ENCODE measurements at regions not wholly inside any gene's neighbourhood (a gene's known extent, or its start where the extent isn't known, plus 50 kb on each side); places are given as distances from the start of the nearest gene placed in this dataset.
"Not testable (repeated sequence)": the region's sequence is repeated elsewhere in the genome, so short reads cannot be mapped to it uniquely, and the experiment has no call there.

DNA sequence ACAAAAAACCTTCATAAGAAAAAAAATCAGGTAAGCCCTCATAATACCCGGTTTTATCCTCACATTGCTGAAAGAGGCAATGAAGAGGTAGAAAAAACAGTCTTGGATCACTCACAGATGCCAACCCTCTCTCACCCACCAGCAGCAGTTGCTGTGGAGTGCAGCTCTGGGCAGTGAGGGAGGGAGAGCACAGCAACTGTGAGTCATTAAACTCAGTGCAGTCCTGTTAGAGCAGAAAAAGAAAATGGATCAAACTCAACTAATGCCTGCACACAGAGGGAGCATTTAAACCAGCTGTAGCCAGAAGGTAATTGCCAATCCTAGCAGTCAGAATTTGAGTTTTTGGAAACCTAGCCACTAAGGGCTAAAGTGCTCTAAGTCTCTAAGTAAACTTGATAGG lies 1050.6 kb upstream of the ALCAM start:
- no peak for DNase-seq

DNA sequence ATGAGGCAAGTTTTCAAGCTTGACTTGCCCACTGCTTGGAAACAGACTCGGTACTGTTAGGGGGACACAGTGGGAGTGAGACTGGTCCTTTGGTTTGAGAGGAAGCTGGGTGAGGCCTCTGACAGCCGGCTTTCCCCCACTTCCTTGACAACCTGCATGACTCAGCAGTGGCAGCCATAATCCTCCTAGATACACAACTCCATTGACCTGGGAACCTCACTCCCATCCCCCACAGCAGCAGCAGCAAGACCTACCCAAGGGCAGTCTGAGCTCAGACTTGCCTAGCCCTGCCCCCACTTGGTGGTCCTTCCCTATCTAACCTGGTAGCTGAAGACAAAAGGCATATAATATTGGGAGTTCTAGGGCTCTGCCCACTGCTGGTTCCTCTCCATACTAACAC lies 1043.5 kb upstream of the ALCAM start:
- no peak for DNase-seq

DNA sequence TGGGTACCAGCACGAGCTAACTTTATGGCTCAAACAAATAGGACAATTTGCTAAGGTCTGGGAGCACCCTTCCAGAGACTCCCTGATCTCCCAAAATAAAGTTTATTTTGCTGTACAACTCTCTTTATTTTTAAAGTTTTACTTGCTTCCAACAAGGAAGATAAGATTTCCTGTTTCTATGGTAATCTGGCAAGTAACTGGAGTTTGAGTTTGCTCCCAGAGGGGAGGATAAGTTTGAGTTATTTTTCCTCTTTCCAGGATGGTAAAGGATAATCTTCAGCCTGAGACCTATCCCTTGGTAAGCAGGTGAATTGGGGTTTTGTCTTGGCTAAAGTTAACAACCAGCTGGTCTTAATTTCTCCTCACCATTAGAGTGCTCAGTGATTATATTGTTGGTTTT lies 1019.4 kb upstream of the ALCAM start:
- DNase-seq: no peak

DNA sequence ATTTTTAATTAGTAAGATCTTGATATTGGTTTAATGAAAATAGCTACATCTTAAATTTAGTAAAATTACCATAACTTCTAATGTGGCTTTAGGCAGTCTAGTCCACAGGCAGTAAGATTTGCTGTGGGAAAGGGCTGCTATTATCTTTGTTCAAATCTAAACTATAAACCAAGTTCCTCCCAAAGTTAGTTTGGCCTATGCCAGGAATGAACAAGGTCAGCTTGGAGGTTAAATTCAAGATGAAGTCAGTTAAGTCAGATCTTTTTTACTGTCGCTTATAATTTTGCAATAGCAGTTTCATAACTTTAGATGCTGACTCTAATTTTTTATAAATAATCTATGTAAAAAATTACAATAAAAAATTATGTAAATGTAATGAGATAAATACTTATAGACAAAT lies 1016.9 kb upstream of the ALCAM start:
- no peak for DNase-seq

DNA sequence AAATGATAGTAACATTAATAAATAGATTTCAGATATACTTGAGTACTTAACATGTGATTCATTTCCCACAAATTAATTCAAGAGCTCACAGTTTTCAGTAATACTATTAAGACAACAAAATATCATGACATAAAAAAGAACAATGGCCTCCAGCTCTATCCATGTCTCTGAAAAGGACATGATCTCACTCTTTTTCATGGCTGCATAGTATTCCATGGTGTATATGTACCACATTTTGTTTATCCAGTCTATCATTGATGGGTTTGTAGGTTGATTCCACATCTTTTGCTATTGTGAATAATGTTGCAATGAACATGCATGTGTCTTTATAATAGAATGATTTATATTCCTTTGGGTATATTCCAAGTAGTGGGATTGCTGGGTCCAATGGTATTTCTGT lies 1012.8 kb upstream of the ALCAM start:
- no peak for DNase-seq

DNA sequence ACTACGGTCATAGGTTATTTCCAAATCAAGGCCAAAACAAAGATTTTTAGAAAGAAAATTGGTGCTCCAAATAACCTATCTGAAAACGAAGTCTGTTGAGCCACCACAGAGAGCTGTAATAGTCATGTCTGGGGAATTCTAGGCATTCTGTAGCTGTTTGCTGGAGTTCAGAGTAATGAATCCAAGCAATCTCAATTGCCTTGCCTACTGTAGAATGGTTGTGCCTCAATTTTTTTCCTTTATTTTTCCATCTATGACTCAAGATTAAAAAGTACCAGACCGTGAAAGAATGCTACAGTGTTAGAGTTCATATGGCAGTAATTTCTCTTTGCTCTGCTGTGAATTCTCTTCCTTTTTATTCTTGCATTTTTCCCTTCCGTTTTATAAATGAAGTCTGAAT lies 1007.2 kb upstream of the ALCAM start:
- DNase-seq: no peak

DNA sequence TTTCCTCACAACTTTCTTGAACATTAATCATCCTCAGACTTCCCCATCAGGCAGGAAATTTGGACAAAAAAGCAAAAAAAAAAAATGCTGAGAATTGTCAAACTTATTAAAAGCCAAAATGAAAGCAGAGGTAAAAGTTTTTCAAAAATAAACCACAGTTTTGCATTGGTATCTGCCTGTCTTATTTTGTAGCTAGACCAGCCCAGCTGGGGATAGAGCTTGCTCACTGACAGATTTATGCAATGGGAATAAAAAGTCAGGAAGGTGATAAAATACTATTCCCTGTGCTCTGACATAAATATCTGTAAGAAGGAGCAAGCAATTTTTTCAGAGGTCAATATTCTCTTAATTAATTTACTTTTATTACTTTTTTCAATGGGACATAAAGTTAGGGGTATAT lies 1006.7 kb upstream of the ALCAM start:
- no peak for DNase-seq

DNA sequence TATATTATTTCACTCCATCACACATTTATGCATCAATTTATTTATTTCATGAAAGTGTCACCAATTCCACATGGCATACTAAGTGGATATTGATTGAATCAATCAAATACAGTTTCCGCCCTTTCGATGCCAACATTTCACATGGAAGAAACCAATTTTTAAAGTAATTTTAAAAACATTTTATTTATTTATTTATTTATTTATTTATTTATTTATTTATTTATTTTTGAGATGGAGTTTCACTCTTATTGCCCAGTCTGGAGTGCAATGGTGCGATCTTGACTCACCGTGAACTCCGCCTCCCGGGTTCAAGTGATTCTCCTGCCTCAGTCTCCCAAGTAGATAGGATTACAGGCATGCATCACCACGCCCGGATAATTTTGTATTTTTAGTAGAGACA lies 1005.0 kb upstream of the ALCAM start:
- DNase-seq: not testable (repeated sequence)

DNA sequence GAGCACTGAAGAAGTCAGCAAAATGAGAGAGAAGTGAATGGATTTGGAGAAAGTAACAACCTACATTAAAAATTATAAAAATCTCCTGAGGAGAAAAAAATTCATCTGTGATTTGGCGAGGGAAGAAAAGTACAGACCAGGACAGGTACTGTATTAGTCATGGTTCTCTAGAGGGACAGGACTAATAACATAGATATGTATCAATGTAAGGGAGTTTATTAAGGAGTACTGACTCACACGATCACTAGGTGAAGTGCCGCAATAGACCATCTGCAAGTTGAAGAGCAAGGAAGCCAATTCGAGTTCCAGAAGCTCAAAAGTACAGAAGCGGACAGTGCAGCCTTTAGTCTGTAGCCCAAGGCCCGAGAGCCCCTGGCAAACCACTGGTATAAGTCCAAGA lies 1004.4 kb upstream of the ALCAM start:
- DNase-seq: no peak

DNA sequence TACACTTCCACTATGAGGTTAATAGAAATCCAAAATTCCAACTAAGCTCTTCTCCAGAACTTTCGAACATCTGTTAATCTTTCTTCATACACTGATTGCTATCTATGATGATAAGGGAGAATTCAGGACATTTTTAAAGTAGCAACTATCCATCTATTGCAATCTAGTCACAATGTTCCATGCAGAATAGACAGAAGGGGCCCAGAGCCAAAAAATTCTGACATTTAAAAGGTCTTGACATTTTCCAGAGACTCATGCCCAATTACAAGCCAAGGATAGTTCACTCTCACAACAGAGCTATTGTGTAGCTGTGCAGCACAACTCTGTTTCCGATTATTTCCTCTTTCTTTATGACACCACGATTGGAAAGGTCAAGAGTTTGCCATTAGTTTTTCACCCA lies 999.7 kb upstream of the ALCAM start:
- no peak for DNase-seq

DNA sequence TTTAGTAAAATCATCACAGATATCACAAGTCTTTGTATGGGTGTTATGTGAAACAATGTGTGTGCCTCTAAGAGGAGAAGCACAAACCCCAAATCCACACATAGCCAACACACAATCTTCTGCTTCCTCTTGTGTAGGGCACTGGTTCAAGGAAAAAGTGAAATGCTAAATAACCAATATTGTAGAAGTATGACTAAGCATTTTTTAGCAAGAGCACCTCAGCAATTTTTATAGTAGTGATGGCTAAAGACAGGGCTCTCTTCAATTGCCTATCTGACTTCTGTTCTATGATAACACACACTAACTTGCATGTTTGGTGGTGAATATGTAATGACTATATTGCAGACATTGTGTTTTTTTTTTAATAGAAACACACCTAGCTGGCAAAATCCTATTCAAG lies 997.9 kb upstream of the ALCAM start:
- DNase-seq: no peak

DNA sequence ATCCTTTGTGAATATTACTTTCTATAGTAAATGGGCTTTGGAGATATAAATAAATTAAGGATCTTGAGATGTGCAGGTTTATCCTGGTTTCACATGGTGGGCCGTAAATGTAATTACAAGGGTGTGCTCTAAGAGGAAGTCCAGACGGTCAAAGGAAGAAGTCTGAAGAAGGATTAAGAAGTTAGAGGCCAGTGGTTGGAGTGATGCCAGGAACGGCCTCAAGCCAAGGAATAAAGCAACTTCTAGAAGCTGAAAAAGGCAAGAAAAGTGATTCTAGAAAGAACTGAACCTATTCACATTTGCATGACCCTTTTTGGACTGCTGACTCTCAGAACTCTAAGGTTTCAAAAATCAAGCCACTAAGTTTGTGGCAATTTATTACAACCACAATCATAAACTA lies 981.3 kb upstream of the ALCAM start:
- DNase-seq: no peak

DNA sequence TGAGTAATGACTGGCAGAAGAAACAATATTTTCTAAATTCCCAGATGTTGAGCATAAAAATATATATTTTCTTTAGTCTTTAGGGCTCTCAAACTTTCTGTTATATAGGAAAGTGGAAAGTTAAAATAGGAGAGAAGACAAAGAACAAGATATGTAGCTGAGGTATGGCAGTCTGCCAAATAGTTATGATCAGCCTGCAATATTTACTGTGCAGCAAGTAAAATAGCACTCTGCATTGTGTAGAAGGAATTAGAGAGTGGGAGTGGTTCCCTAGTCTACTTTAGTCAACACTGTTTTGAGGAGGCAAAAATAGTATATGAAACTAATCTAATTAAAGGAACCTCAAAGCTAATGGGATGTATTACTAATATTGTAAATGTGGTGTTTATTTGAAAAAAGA lies 978.1 kb upstream of the ALCAM start:
- DNase-seq: no peak

DNA sequence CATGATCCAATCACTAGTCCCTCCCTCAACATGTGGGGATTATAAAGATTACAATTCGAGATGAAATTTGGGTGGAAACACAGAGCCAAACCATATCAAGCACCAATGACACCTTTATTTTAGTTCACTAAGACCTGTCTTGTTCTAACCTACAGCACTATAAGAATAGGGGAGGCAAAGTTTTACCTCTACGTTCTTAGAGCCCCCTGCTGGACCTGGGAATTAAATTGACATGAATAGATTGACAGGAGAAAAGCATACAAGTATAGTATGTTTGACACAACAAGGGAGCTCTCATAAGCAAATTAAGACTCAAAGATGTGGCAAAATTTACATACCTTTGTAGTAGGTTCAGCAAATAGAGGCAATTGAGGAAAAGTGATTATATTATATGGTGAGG lies 974.4 kb upstream of the ALCAM start:
- DNase-seq: no peak

DNA sequence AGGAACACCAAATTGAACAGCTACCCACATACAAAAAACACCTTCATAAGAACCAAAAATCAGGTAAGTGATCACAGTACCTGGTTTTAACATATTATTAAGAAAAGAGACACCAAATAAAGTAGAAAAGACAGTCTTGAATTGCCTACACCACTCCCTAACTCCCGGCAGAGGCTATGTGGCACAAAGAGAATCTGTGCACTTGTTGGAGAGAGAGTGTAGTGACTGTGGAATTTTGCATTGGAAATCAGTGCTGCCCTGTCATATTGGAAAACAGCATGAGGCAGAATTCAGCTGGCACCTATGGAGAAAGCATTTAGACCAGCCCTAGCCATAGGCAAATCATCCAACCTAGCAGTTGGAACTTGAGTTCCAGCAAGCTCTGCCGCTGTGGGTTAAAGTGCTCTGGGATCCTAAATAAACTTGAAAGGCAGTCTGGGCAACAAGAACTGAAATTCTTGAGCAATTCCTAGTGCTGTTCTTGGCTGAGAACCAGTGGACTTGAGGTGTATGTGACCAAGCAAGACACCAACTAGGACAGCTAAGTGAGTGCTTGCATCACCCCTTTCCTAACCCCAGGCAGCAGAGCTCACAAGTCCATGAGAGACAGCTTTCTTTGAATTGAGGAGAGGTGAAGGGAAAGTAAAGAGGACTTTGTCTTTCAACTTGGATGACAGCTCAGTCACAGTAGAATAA lies 969.6 kb upstream of the ALCAM start:
- no peak for DNase-seq

DNA sequence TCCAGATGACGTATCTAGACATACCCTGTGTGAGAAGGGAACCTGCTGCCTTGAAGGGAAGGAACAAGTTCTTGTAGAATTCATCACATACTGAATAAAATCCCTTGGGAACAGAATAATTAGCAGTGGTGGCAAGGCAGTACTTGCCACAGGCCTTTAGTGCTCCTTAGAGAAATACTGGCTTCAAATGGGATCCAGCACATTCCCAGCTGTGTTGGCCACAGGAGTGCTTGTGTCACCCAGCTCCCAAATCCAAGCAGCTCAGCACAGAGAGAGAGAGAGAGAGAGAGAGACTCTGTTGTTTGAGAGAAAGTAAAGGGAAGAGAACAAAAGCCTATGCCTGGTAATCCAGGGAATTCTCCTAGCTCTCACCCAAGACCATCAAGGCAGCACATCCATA lies 969.0 kb upstream of the ALCAM start:
- no peak for DNase-seq

DNA sequence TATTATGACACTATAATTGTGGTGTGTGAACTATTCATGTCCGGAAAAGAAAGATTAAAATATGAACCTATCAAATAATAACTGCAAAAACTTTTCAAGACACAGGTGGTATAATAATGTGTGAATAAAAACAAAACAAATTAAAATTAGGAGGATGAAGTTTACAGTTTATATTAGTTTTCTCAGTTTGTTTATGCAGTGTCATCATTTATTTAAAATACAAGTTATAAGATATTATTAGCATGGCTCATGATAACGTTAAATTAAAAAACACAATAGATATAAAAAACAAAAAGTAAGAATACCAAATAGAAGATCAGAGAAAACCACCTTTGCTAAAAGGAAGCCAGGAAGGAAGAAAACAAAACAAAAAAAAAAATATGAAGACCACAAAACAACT lies 963.8 kb upstream of the ALCAM start:
- DNase-seq: no peak

DNA sequence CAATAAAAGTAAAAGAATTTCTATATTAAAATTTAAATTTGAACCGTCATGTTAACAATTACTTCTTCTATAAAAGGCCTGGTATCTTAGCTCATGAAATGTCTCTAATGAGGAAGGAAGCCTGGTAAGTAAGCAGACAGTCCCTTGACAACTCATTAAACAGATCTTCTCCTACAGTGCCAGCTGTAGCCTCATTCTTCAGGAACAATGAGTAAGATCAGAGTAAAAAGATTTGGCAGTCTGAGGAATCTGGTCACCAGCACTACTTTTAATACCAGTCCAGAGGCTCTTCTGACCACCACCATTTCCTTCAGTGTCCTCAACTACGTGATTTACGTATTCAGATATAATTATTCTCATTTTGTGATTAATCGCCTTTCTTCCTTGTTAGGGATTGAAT lies 955.0 kb upstream of the ALCAM start:
- DNase-seq: no peak

DNA sequence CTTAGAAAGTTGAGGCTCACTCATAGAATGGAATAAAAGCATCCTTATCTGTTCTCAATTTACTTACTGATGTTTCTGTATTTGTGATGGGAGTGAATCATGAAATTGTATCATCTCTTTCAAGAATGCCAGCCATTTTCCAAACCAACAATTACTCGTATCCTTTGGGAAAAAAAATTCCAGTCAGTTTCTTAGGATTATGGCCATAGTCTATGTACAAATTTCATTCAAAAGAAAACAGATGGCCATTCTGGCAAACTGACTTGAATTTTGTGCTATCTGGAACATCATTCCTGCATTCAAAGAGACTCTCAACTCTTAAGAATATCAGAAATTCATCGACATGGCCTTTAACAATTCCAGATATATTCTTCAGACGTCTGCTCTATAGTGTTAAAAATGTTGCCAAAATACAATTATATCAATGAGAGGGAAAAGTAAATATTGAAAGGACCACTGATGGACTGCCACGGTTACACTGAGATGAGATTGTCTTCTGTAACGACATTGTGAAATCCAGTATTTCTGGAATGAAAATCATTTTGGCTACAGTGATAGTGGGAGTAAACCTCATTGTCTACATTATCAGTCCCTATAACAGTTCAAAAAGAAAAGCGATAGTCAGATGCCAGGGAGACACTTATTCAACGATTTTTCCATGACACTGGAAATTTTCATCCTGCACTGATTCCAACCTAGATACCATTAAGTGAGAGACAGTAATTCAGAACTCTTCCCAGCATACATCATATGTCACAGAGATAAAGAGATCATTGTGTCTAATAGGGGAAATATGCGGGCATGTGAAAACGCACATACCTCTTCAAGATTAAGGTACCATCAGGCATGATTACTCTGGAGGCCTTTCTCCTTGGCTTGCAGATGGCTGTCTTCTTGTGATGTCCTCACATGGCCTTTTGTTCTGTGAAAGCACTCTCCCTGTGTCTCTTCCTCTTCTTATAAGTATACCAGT lies 953.8 kb upstream of the ALCAM start:
- no peak for DNase-seq

DNA sequence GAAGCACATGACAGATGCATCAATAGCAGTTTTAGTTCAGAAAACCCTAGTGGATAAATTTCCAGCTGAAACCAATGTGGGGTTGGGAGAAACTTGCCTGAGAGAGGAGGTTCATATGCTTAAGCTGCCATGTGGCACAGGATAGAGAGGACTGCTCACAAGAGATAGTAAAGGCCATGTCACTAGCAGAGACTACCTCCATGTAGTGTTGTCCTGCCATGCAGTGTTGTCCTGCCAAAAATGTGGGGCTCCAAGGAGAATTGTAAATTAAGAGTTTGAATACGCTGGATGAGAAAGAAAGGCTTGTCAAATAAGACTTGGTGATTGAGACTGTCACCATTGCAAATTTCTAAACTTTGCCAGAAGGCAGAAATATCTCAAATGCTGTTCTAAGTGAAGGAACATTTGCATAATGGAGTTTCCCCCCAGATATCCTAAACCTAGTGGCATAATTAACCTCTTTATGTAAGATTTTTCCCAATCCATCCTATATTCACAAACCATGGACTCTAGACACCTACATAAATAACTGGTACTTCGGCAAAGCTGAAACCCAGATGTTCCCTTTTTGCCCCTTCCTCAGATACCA lies 938.3 kb upstream of the ALCAM start:
- no peak for DNase-seq

DNA sequence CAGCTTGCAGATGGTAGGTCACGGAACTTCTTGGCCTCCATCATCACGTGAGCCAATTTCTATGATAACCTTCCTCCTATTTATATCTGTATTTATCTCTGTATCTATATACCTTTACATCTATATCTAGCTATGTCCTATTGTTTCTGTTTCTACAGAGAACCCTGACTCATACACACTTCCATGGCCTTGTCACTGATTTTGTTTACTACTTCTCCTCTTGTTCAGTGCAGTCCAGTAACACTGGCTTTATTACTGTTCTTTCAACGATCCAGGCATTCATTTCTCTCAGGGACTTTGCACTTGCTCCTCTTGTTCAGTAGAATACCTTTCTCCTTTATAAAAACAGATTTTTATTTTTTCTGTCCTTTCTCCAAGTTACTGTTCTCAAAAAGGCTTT lies 937.0 kb upstream of the ALCAM start:
- DNase-seq: no peak

DNA sequence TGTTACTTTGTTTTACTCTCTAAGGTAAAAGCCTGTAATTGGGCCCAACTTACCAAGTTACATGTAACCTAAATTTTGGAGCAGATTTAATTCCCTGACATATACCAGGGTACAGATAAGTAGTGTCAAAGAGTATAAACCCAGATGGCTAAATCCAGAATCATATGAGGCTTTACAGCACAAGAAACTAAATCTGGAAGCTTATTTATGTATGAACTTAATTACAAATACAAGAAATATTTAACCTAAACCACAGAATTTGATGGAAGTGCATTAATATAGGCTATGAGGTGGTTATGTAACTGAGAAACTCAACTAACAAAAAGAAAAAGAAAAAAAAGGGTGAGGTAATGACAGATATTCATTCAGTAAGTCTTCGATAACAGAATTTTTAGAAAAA lies 930.2 kb upstream of the ALCAM start:
- DNase-seq: no peak

DNA sequence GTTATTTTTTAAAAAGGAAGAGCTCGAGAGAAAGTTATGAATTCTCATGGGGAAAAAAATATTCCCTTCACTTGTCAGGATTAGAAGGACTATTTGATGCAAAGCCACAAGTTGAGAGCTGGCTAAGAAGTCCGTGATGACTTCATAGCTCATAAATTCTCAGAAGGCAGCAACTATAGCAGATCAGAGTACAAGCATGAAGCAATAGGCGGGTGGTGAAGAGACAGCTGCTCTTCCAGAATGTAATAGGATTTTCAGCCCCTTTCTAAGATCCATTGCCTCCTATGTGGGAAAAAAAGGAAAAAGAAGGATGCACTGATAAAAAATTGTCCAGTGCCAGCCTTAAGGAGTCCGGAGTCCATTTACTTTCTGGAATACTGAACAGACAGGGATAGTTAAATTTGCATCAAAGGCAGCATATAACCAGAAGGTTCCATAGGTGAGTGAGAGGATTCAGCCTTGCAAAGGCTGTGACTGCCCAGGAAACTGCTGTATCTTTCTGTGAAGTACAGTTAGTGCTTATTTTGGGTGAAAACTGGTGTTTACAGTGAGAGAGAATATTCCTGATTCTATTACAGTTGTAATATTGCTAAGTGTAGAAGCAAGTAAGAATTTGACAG lies 929.5 kb upstream of the ALCAM start:
- DNase-seq: no peak

DNA sequence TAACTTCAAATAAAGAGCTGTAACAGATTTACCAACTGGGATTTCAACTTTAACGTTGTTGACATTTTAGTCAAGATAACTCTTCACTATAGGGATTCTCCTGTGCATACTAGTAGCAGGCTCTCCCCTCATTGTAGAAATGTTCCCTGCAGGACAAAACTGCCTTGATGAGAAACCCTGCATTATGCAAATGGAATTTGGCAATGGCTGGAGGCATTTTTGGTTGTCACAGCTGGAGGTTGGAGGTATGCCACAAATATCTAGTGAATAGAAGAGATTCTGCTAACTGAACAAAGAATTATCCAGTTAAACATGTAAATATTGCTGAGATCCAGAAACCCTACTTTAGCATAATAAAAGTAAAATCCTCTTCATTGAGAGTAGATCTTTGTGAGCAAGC lies 928.8 kb upstream of the ALCAM start:
- DNase-seq: no peak
